ENCODE measurements at regions not wholly inside any gene's neighbourhood (a gene's known extent, or its start where the extent isn't known, plus 50 kb on each side); places are given as distances from the start of the nearest gene placed in this dataset.
"Not testable (repeated sequence)": the region's sequence is repeated elsewhere in the genome, so short reads cannot be mapped to it uniquely, and the experiment has no call there.

GRCh38 chr7:29680601-29681000 lies 117.0 kb downstream of the PRR15 start:
- not testable (repeated sequence) for H3K4me1 ChIP-seq (ENCODE audit: control insufficient read depth, low read depth, low read length); H3K4me3 ChIP-seq (ENCODE audit: low read length); H3K27ac ChIP-seq (ENCODE audit: low read length); H3K27me3 ChIP-seq (ENCODE audit: control insufficient read depth, insufficient read depth, low read length); H3K36me3 ChIP-seq (ENCODE audit: control insufficient read depth, low read depth, low read length); H3K9ac ChIP-seq (ENCODE audit: low read length); H3K9me3 ChIP-seq (ENCODE audit: control insufficient read depth, low read depth, low read length)

DNA sequence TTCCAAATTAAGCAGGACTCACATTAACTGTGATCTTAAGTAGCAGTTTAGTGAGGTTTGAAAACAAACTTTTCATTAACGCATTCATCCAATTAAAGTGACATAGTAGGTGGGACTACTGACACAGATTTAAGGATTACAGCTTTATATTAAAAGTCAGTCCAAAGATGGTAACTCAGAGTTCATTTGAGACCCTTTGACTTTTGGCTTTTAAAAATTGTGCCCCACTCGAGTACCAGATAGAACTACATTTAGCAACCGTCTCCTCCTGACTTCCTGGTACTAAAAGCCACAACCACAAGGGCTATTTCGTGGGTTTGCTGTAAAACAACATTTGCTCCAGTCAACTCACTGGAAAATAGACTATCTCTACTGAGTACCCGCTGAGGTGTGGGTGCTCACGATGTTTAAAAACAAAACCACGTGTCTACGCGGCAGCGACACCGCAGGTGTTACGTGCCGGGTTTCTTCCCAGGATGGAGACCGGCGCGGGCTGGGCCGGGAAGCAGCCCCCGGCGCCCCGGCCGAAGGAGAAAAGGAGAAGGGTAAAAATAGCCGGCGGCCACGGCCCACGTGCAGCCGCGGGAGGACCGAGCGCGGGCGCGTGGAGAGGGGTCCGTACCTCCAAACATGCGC lies 120.6 kb downstream of the PRR15 start:
- H3K4me1 ChIP-seq (ENCODE audit: control insufficient read depth, low read depth, low read length); H3K9me3 ChIP-seq (ENCODE audit: control insufficient read depth, low read depth, low read length); H3K27ac ChIP-seq (ENCODE audit: low read length); H3K36me3 ChIP-seq (ENCODE audit: control insufficient read depth, low read depth, low read length); H3K27me3 ChIP-seq (ENCODE audit: control insufficient read depth, insufficient read depth, low read length): not testable (repeated sequence)
- Histone ChIP-seq H3K9ac (ENCODE audit: low read length) (peak overlapping the region; percentile 32), H3K4me3 (ENCODE audit: low read length) (peak overlapping the region; percentile 60)

GRCh38 chr7:29684787-29685650 lies 121.3 kb upstream of the WIPF3 start:
- H3K9ac ChIP-seq (ENCODE audit: low read length): peak overlapping the region; percentile 32
- no peaks in the 10 kb centered on the region for H3K9me3 ChIP-seq (ENCODE audit: control insufficient read depth, low read depth, low read length)
- H3K27me3 ChIP-seq (ENCODE audit: control insufficient read depth, insufficient read depth, low read length): no peaks in the 10 kb centered on the region
- H3K36me3 ChIP-seq (ENCODE audit: control insufficient read depth, low read depth, low read length): no peaks in the 10 kb centered on the region
- no peaks in the 10 kb centered on the region for H3K4me1 ChIP-seq (ENCODE audit: control insufficient read depth, low read depth, low read length)
- H3K4me3 ChIP-seq (ENCODE audit: low read length): peak overlapping the region; percentile 60
- H3K27ac ChIP-seq (ENCODE audit: low read length): no peak overlapping the region

- H3K27ac ChIP-seq (ENCODE audit: low read length); H3K36me3 ChIP-seq (ENCODE audit: control insufficient read depth, low read depth, low read length); H3K9me3 ChIP-seq (ENCODE audit: control insufficient read depth, low read depth, low read length); H3K4me1 ChIP-seq (ENCODE audit: control insufficient read depth, low read depth, low read length); H3K9ac ChIP-seq (ENCODE audit: low read length); H3K27me3 ChIP-seq (ENCODE audit: control insufficient read depth, insufficient read depth, low read length): not testable (repeated sequence)
- H3K4me3 ChIP-seq (ENCODE audit: low read length): peak overlapping the region; percentile 60
Measured at GRCh38 chr7:29685651-29686271, 120.5 kb upstream of the WIPF3 start.

DNA sequence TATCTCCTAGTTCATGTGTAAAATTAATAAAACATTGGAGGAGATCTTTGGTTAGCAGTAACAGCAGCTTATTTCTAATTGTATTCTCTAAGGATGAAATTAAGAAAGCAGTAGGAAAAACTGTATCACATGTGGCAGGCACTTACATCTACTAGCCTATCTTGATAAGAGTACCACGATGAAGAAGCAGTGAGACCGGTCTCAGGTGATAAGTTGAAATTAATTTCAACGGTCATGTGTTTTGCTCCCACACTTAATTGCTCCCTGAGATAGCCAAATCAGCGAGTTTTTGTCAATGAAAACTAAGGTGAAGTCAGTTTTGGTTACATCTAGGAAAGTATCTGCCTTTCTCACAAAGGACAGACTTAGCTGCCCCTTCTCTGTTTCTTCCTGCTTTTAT lies 115.8 kb upstream of the WIPF3 start:
- H3K4me1 ChIP-seq (ENCODE audit: control insufficient read depth, low read depth, low read length); H3K9me3 ChIP-seq (ENCODE audit: control insufficient read depth, low read depth, low read length); H3K9ac ChIP-seq (ENCODE audit: low read length); H3K36me3 ChIP-seq (ENCODE audit: control insufficient read depth, low read depth, low read length); H3K4me3 ChIP-seq (ENCODE audit: low read length); H3K27me3 ChIP-seq (ENCODE audit: control insufficient read depth, insufficient read depth, low read length); H3K27ac ChIP-seq (ENCODE audit: low read length): not testable (repeated sequence)

GRCh38 chr7:29696402-29696801 lies 109.9 kb upstream of the WIPF3 start:
- H3K36me3 ChIP-seq (ENCODE audit: control insufficient read depth, low read depth, low read length); H3K27me3 ChIP-seq (ENCODE audit: control insufficient read depth, insufficient read depth, low read length); H3K9me3 ChIP-seq (ENCODE audit: control insufficient read depth, low read depth, low read length); H3K27ac ChIP-seq (ENCODE audit: low read length); H3K4me1 ChIP-seq (ENCODE audit: control insufficient read depth, low read depth, low read length); H3K4me3 ChIP-seq (ENCODE audit: low read length); H3K9ac ChIP-seq (ENCODE audit: low read length): not testable (repeated sequence)

GRCh38 chr7:29699723-29700122 lies 106.6 kb upstream of the WIPF3 start:
- H3K27ac ChIP-seq (ENCODE audit: low read length); H3K27me3 ChIP-seq (ENCODE audit: control insufficient read depth, insufficient read depth, low read length); H3K4me1 ChIP-seq (ENCODE audit: control insufficient read depth, low read depth, low read length); H3K9ac ChIP-seq (ENCODE audit: low read length); H3K9me3 ChIP-seq (ENCODE audit: control insufficient read depth, low read depth, low read length); H3K4me3 ChIP-seq (ENCODE audit: low read length); H3K36me3 ChIP-seq (ENCODE audit: control insufficient read depth, low read depth, low read length): not testable (repeated sequence)

GRCh38 chr7:29701540-29701939 lies 104.8 kb upstream of the WIPF3 start:
- H3K36me3 ChIP-seq (ENCODE audit: control insufficient read depth, low read depth, low read length); H3K9me3 ChIP-seq (ENCODE audit: control insufficient read depth, low read depth, low read length); H3K4me3 ChIP-seq (ENCODE audit: low read length); H3K27ac ChIP-seq (ENCODE audit: low read length); H3K4me1 ChIP-seq (ENCODE audit: control insufficient read depth, low read depth, low read length); H3K9ac ChIP-seq (ENCODE audit: low read length); H3K27me3 ChIP-seq (ENCODE audit: control insufficient read depth, insufficient read depth, low read length): not testable (repeated sequence)

- not testable (repeated sequence) for H3K27ac ChIP-seq (ENCODE audit: low read length); H3K9me3 ChIP-seq (ENCODE audit: control insufficient read depth, low read depth, low read length); H3K4me3 ChIP-seq (ENCODE audit: low read length); H3K4me1 ChIP-seq (ENCODE audit: control insufficient read depth, low read depth, low read length); H3K9ac ChIP-seq (ENCODE audit: low read length); H3K27me3 ChIP-seq (ENCODE audit: control insufficient read depth, insufficient read depth, low read length); H3K36me3 ChIP-seq (ENCODE audit: control insufficient read depth, low read depth, low read length)
Measured at GRCh38 chr7:29703830-29704229, 102.5 kb upstream of the WIPF3 start.

- H3K36me3 ChIP-seq (ENCODE audit: control insufficient read depth, low read depth, low read length); H3K9ac ChIP-seq (ENCODE audit: low read length); H3K4me1 ChIP-seq (ENCODE audit: control insufficient read depth, low read depth, low read length); H3K4me3 ChIP-seq (ENCODE audit: low read length); H3K27me3 ChIP-seq (ENCODE audit: control insufficient read depth, insufficient read depth, low read length); H3K9me3 ChIP-seq (ENCODE audit: control insufficient read depth, low read depth, low read length); H3K27ac ChIP-seq (ENCODE audit: low read length): not testable (repeated sequence)
Measured at GRCh38 chr7:29709002-29709401, 97.3 kb upstream of the WIPF3 start.

- not testable (repeated sequence) for H3K9me3 ChIP-seq (ENCODE audit: control insufficient read depth, low read depth, low read length); H3K4me3 ChIP-seq (ENCODE audit: low read length); H3K9ac ChIP-seq (ENCODE audit: low read length); H3K27me3 ChIP-seq (ENCODE audit: control insufficient read depth, insufficient read depth, low read length); H3K36me3 ChIP-seq (ENCODE audit: control insufficient read depth, low read depth, low read length); H3K27ac ChIP-seq (ENCODE audit: low read length); H3K4me1 ChIP-seq (ENCODE audit: control insufficient read depth, low read depth, low read length)
Measured at GRCh38 chr7:29723127-29723526, 83.2 kb upstream of the WIPF3 start.

DNA sequence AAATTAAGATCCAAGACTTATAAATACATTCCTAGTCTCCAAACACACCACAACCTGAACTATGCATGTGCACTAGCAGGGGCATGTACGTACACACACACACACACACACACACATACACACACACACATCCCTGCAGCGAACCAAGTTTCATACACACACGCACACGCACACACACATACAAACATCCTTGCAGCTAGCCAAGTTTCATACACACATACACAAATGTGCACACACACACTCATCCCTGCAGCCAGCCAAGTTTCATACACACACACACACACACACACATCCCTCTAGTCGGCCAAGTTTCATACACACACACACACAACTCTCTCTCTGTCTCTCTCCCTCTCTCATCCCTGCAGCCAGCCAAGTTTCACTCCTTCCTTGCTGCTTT lies 82.7 kb upstream of the WIPF3 start:
- H3K4me3 ChIP-seq (ENCODE audit: low read length): no peak overlapping the region
- H3K27ac ChIP-seq (ENCODE audit: low read length): no peak overlapping the region
- no peak overlapping the region for H3K9ac ChIP-seq (ENCODE audit: low read length)
- no peaks in the 10 kb centered on the region for H3K27me3 ChIP-seq (ENCODE audit: control insufficient read depth, insufficient read depth, low read length)
- H3K36me3 ChIP-seq (ENCODE audit: control insufficient read depth, low read depth, low read length): no peaks in the 10 kb centered on the region
- H3K9me3 ChIP-seq (ENCODE audit: control insufficient read depth, low read depth, low read length): no peaks in the 10 kb centered on the region
- H3K4me1 ChIP-seq (ENCODE audit: control insufficient read depth, low read depth, low read length): peaks cover 2% of the 10 kb centered on the region

All from iPS-18a (cell line).